ENCODE measurements at regions not wholly inside any gene's neighbourhood (a gene's known extent, or its start where the extent isn't known, plus 50 kb on each side); places are given as distances from the start of the nearest gene placed in this dataset.
"Not testable (repeated sequence)": the region's sequence is repeated elsewhere in the genome, so short reads cannot be mapped to it uniquely, and the experiment has no call there.

DNA sequence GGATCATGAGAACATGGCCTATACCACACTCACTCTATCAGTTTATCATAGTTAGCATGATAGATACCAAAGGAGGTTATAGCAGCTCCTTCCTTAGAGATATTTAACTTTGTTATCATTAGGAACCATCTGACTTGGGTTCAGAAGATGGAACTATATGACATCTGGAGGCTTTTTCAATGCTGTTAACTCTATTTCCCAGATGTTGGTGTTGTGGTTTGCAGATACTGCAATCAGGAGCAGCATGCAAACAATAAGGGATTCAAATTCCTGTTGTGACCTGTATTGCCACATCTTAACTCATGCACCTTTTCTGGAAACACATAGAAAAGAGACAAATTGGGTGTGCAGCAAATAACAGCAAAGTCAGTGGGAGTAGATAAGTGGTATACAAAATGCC, 201.7 kb downstream of the NNT start:
- no peak for DNase-seq

DNA sequence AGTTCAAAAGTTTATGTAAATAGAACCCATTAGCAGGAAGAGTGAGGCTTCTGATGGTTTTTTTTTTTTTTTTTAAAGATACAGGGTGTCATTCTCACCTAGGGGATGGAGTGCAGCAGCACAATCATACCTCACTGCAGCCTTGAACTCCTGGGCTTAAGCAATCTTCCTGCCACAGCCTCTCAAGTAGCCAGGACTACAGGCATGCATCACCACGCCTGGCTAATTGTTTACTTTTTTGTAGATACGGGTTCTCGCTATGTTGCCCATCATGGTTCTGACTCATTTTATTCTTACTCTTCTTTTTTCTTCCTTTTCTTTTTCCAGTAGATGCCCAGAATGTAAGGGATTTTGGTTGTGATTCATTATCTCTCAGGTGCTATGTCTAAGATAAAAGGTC, 201.1 kb downstream of the NNT start:
- no peak for DNase-seq

DNA sequence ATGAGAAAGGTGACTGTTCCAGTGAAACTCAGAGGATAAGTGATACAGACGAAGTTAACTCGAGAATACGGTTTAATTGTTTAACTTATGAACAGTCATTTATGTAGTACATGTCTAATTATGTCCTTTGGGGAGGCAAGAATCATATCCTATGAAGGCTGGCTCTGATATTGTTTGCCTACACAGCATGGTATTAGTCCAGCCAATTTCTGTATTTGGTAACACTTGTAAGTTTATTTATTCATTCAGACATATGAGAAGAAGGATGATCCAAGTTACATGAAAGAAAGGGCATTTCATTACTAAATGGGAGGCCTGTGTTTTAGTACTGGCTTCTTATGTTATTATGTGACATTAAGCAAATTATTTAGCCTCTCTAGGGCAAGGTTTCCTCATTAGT, 199.7 kb downstream of the NNT start:
- DNase-seq: no peak

DNA sequence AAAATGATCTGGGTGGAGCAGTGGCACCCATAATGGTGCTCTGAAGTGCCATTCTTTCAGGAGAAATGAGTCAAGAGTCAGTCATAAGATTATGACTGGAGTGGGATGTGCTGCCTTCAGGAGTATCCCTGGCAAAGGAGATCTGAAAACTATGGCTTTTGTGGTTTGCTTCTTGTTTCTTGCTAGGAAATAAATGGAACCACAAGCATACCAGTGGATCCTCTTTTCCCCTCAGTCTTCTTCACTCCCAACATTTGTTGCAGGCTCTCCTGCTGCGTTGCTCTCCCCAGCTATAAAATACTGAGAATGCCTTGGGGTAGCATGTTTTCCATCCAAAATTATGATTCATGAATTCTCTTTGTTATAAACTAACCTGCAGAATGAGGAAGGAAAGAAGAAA, 199.1 kb downstream of the NNT start:
- no peak for DNase-seq

DNA sequence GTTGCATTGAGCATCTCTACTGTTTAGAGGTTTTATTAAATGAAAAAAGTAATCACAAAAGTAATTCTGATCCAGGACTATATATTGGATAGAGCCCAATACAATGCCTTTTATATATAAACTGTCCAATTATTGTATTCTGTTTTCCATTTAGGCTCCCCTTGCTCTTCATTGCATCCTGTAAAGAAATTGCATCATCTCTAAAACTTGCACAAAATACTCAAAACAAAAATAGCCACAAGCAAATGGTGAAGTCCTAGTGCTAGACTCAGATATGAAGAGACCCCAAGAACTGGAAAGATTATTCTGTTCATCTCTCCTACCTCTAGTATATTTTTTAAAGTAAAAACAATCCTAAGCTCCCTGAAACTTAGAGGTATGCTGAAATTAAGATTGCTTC, 195.8 kb downstream of the NNT start:
- DNase-seq: no peak

DNA sequence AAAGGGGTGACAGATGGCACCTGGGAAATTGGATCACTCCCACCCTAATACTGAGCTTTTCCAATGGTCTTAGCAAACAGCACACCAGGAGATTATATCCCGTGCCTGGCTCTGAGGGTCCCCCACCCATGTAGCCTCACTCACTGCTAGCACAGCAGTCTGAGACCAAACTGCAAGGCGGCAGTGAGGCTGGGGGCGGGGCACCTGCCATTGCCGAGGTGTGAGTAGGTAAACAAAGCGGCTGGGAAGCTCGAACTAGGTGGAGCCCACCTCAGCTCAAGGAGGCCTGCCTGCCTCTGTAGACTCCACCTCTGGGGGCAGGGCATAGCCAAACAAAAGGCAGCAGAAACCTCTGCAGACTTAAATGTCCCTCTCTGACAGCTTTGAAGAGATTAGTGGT, 188.9 kb downstream of the NNT start:
- DNase-seq: not testable (repeated sequence)

DNA sequence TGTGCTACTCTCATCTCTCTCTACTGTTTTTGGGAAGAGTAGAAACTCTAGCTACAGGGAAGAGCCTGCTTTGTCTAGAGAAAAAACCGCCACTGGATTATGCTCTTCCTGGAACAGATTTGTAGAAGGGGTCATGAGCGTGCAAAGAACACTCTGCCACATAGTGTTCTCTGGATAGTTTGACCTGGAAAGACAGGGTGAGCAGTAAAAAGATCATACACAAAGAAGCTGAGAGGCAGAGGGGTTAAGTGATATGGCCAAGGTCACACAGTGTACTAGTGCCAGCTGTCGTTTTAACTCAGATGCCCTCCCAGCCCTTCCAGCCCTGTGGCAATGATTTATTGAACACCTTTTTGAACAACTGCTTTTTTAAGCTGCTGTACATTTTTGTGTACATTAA, 182.2 kb downstream of the NNT start:
- DNase-seq: no peak

DNA sequence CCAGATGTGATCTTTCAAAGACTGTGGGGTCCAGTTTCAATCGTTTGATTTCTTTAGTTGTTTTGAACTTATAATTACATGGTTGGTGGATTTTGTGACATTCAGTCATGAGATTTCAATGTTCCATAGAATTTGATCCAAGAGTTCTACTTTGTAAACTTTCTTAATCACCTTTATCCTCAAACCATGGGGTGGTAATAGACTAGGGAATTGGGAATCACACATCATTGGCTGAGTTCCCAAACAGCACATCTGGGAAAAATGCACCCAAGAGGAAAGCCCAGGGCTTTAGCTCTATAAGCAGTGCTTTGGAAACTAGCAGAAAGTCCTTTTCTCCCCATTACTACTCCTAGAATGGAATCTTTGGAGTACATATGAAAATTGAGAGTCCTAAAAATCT, 177.6 kb downstream of the NNT start:
- DNase-seq: no peak

DNA sequence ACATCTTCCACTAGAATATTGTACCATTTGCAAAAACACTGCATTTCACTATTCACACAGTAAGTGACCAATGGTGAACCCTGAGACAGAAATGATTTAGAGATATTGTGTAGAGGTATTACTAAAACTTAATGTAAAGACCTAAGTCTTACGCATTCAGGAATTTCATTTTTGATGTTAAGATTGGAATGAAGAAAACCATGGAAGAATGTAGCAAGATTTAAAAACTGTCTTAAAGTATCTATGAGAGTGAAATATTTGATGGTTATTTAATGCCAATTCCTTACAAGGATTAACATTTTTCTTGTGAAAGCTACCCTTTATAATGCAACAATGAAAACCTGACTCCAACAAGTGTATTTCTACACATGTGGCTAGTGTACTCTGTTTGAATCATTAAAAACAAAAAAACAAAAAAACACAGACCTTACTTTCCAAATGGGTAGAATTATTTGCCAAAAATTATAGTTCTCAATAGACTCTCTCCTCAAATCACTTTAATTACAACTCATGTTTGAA, 172.0 kb downstream of the NNT start:
- DNase-seq: no peak

DNA sequence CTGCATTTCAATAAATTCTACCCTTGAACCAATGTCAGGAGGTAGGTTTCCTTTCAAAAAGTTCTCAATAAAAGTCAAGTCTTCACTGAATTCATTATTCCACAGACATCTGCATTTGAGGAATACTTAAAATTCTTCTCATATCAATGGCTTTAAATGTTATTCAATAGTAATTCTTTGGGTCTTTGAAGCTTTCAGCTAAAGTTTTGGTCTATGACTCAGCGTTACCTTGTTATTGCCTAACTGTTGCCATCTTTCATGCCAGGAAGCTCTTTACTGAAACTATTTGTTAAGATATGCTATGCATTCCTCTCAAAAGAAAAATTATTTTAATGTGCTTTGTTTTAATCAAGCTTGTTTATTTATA, 170.5 kb downstream of the NNT start:
- DNase-seq: no peak

DNA sequence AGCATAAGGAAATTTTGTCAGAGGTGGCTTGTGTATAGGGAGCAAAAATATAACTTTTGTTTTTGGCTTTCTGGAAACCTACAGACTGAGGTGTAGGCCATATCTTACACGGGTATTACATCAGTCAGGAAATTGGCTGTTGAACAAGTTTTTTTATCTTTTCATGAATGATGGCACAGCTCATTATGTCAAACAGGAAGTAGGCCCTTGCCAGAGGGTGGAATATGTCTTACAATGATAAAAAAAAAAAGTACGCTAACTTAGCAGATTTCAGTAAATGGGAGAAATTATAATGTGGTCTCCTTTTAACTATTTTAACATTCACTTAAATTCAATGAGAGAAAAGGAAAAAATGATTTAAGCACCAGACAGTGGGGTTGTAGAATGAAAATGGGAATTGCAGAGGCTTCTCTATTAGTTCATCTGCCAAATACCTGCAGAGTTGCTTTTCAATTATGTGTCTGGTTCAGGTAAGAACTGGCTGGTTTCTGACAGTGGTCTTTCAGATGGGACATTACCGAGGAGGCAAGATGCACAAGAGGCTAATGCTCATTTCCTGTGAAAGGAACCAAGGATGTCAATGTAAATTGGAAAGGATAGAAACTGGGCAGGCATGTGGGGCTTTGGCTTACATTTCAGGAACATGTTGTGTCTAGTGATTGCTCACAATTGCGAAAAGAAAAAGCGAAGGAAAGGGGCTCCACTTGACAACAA, 169.9 kb downstream of the NNT start:
- no peak for DNase-seq

DNA sequence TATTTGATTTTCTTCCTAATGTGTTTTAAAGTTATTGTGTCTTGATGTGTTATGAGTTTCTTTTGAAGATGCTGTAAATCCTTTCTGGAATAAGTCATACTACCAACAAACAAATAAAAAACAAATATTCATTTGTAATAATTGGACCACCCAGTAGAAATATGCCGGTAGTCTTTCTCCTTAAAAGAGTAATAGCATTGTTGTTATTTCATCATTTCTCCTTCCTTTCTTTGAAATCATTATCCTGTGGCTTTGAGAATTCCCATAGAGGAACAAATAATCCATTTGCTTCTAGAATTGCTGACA, 169.4 kb downstream of the NNT start:
- no peak for DNase-seq

DNA sequence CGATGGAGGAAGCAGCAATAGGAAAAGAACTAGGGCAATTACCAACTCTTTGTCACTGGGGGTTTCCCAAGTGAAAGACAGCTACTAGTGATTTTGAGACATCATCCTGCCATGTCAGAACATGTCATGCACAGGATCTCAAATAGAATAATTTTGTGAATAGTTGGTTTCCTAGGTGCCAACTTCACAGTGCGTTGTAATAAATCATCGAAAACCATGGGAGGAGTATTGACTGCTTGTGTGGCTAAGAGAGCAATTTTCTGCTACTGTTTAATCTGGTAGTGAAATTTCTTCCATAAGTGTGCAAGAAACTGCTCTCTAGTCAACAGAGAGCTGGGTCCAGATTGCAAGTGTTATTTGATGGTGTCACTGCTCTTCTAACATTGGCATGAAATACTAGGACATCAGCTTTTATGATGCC, 168.6 kb downstream of the NNT start:
- no peak for DNase-seq

DNA sequence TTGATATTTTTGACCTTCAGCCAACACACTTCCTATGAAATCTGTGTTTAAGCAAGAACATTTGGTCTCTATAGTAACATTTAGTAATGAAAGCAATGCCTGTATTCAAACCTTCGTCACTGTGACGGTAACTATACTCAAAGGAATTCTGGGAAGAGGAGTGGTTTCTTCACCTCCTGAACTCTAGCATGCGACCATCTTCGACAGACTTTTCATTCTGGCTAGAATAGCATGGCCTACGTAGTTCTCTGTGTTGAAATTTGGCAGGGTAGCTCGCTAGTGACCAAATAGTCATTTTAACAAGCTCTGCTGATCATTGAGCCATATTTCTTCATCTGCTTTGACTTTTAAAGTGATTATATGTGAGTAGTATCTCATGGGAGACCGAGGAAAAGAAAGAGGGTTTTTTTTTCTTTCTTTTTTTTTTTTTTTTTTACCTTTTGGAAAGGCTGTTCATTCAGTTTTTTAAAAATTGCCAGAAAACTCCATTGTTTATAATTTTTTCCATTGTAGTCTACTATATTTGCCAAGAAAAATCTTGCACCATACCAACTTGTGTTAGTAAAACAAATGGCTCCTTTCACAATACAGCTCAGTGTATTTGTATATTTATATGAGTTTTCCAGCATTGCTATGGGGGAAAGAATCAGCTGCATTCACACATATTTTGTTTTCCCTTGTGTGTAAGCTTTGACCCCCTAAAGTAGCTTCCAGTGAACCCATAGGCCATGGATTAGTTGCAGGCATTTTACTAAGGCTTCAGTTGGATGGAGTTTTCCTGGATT, 166.8 kb downstream of the NNT start:
- no peak for DNase-seq

Data from NK-92 treated with Interleukin-12 subunit alpha and Interleukin-12 subunit beta, amount 100 ng/mL, for 24 hours (cell line).